K562 (cell line): ENCODE measurements at regions not wholly inside any gene's neighbourhood (a gene's known extent, or its start where the extent isn't known, plus 50 kb on each side); places are given as distances from the start of the nearest gene placed in this dataset.

ENCODE experiments used
- C11orf30 ChIP-seq: fragments of 450-650 bp; IDR thresholded peaks from 2 replicates; pipeline ENCODE4 v1.6.1; 2016; ENCODE audit warnings: low read depth, mild to moderate bottlenecking
- ESRRB ChIP-seq: fragments of 250-450 bp; sonication (Bioruptor Pico); IDR thresholded peaks from 2 replicates; pipeline ENCODE4 v1.5.0; 2020; ENCODE audit warnings: mild to moderate bottlenecking, moderate library complexity, borderline replicate concordance
- TFE3 ChIP-seq: fragments of 450-650 bp; formaldehyde crosslinking; IDR thresholded peaks from 2 replicates; pipeline ENCODE4 v1.4.0; 2020; ENCODE audit warnings: mild to moderate bottlenecking, mixed read lengths
- ZBTB11 ChIP-seq, 3 experiments: fragments of 200-800 bp in 1 of 3; fragments of 250-450 bp in 1 of 3; fragments of 450-650 bp in 1 of 3; sonication (Bioruptor Pico) in 1 of 3; sonication (Bioruptor generic) in 1 of 3; formaldehyde crosslinking in 1 of 3; IDR thresholded peaks; 2 replicates each; pipeline versions ENCODE4 v1.6.1 to v1.8.0; 2016 to 2022; ENCODE audit warnings: mild to moderate bottlenecking in 2 of 3, missing genetic modification characterization in 2 of 3, missing compliant biosample characterization in 1 of 3, moderate library complexity in 1 of 3
- ZBTB5 ChIP-seq: fragments of 450-650 bp; IDR thresholded peaks from 2 replicates; pipeline ENCODE4 v1.6.1; 2017; ENCODE audit warnings: antibody characterized with exemption

- no peak for TF ChIP-seq ZBTB5
- peak; percentile 92 for TF ChIP-seq C11orf30
- no peak for TF ChIP-seq ESRRB (CRISPR knock-in tag)
- TF ChIP-seq TFE3 (CRISPR knock-in tag), result no peak
- 0 out of 6 replicates have a peak, but pooled peaks of 1 of the 3 experiments have one; percentile 12 for TF ChIP-seq ZBTB11 (CRISPR knock-in tag; IDR thresholded peaks at IDR 0.05)
These were observed 263.0 kb downstream of the LPIN1 start (continued) for GRCh38 chr2:12009323-12009905.
